Neural cell (in vitro differentiated cells): ENCODE measurements at regions not wholly inside any gene's neighbourhood (a gene's known extent, or its start where the extent isn't known, plus 50 kb on each side); places are given as distances from the start of the nearest gene placed in this dataset.

Experiments used
- H2AFZ ChIP-seq: fragments of 200-600, 300-800 bp; sonication (generic), shearing (Covaris generic); 2 replicates; pipeline ENCODE4 v1.6.0; 2014; ENCODE audit warnings: low read depth, mild to moderate bottlenecking, antibody characterized with exemption, low read length, moderate library complexity
- H3F3A ChIP-seq: fragments of 200-600 bp; shearing (Covaris generic); 2 replicates; pipeline ENCODE4 v1.6.1; 2016; ENCODE audit warnings: mild to moderate bottlenecking, moderate library complexity, mixed read lengths, antibody characterized with exemption, low read length; ENCODE audit not compliant: insufficient read depth, poor library complexity, severe bottlenecking
- H3K27ac ChIP-seq: fragments of 200-600, 300-800 bp; sonication (generic), shearing (Covaris generic); 2 replicates; pipeline ENCODE4 v1.5.1; 2014; ENCODE audit warnings: mild to moderate bottlenecking, low read length, moderate library complexity
- H3K27me3 ChIP-seq: fragments of 300-800, 200-600 bp; sonication (generic), shearing (Covaris generic); 2 replicates; pipeline ENCODE4 v1.6.0; 2014; ENCODE audit warnings: mild to moderate bottlenecking, low read depth, low read length, moderate library complexity; ENCODE audit not compliant: insufficient read depth
- H3K36me3 ChIP-seq: fragments of 300-800, 200-600 bp; sonication (generic), shearing (Covaris generic); 2 replicates; pipeline ENCODE4 v1.5.1; 2014; ENCODE audit warnings: mild to moderate bottlenecking, antibody characterized with exemption, low read length, moderate library complexity; ENCODE audit not compliant: insufficient read depth
- H3K4me2 ChIP-seq: fragments of 300-800, 200-600 bp; sonication (generic), shearing (Covaris generic); 2 replicates; pipeline ENCODE4 v1.6.0; 2014; ENCODE audit warnings: mild to moderate bottlenecking, low read length
- H3K4me3 ChIP-seq: fragments of 300-800, 200-600 bp; sonication (generic), shearing (Covaris generic); 2 replicates; pipeline ENCODE4 v1.5.1; 2014; ENCODE audit warnings: mild to moderate bottlenecking, low read length, moderate library complexity
- H3K79me2 ChIP-seq: fragments of 200-600 bp; shearing (Covaris generic); replicated peaks from 2 replicates; pipeline ENCODE4 v1.6.0; 2014; ENCODE audit warnings: mild to moderate bottlenecking, low read length, moderate library complexity; ENCODE audit not compliant: insufficient read depth
- H3K9ac ChIP-seq: fragments of 300-800, 200-600 bp; sonication (generic), shearing (Covaris generic); 2 replicates; pipeline ENCODE4 v1.6.1; 2016; ENCODE audit warnings: mild to moderate bottlenecking, low read length, mixed read lengths
- H3K9me2 ChIP-seq: fragments of 200-600 bp; shearing (Covaris generic); 2 replicates; pipeline ENCODE4 v1.6.1; 2016; ENCODE audit warnings: mild to moderate bottlenecking, low read length, mixed read lengths; ENCODE audit not compliant: insufficient read depth
- H3K9me3 ChIP-seq: fragments of 200-600, 300-800 bp; sonication (generic), shearing (Covaris generic); 2 replicates; pipeline ENCODE4 v1.6.1; 2016; ENCODE audit warnings: mild to moderate bottlenecking, mixed run types, low read length, moderate library complexity, mixed read lengths
- H4K20me1 ChIP-seq: fragments of 200-600 bp; shearing (Covaris generic); 2 replicates; pipeline ENCODE4 v1.6.1; 2016; ENCODE audit warnings: mild to moderate bottlenecking, mixed run types; ENCODE audit not compliant: insufficient read depth
- EP300 ChIP-seq: fragments of 450-650 bp; conservative IDR thresholded peaks from 2 replicates; pipeline ENCODE4 v1.6.1; 2014; ENCODE audit warnings: antibody characterized with exemption, mild to moderate bottlenecking, moderate library complexity; ENCODE audit not compliant: poor library complexity, severe bottlenecking
- EZH2 ChIP-seq: fragments of 200-600, 300-800 bp; shearing (Covaris generic), sonication (generic); IDR thresholded peaks from 2 replicates; pipeline ENCODE4 v1.6.1; 2014; ENCODE audit warnings: antibody characterized with exemption, low read length, borderline replicate concordance, mild to moderate bottlenecking; ENCODE audit not compliant: insufficient read depth, poor library complexity, severe bottlenecking
- MXI1 ChIP-seq: fragments of 450-650 bp; conservative IDR thresholded peaks from 2 replicates; pipeline ENCODE4 v1.6.1; 2014; ENCODE audit warnings: antibody characterized with exemption, mild to moderate bottlenecking; ENCODE audit not compliant: poor library complexity, severe bottlenecking
- POLR2AphosphoS5 ChIP-seq: IDR thresholded peaks from 2 replicates; pipeline ENCODE4 v1.6.1; 2012
- RAD21 ChIP-seq: fragments of 450-650 bp; conservative IDR thresholded peaks from 2 replicates; pipeline ENCODE4 v1.6.1; 2014; ENCODE audit warnings: antibody characterized with exemption, mild to moderate bottlenecking, moderate library complexity
- SMC3 ChIP-seq: fragments of 450-650 bp; conservative IDR thresholded peaks from 2 replicates; pipeline ENCODE4 v1.6.1; 2014; ENCODE audit warnings: antibody characterized with exemption, mild to moderate bottlenecking, moderate library complexity; ENCODE audit not compliant: poor library complexity
- TAF1 ChIP-seq: IDR thresholded peaks from 2 replicates; pipeline ENCODE4 v1.6.1; 2012; ENCODE audit warnings: low read depth
- TF ChIP-seq, protein P1 (sequence below): fragments of 450-650 bp; IDR thresholded peaks from 2 replicates; pipeline ENCODE4 v1.5.1; 2014; ENCODE audit warnings: antibody characterized with exemption, mild to moderate bottlenecking, moderate library complexity; ENCODE audit not compliant: poor library complexity, severe bottlenecking
- TF ChIP-seq, protein P2 (sequence below): IDR thresholded peaks from 2 replicates; pipeline ENCODE4 v1.6.1; 2012; ENCODE audit warnings: borderline replicate concordance

DNA sequence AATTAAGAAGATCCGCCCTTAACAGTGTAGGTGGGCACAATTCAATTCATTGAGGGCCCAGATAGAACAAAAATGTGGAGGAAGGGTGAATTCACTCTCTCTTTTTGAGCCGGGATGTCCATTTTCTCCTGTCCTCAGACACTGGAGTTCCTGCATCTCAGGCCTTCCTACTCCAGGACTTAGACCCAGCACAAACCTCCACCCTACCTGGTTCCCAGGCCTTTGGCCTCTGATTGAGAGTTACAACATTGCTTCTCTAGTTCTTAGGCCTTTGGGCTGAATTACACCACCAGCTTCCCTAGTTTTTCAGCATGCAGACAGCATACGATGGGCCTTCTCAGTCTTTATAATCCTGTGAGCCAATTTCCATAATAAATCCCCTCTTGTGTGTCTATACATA is 87.8 kb upstream of the TMEM17 start:
- Histone ChIP-seq H3K9me2 (no peaks in the 10 kb centered on the region), H3K9me3 (no peaks in the 10 kb centered on the region), H3K36me3 (no peaks in the 10 kb centered on the region), H3K4me3 (no peak overlapping the region), H3K27me3 (no peaks in the 10 kb centered on the region), H3K4me2 (no peak overlapping the region), H3F3A (no peaks in the 10 kb centered on the region), H3K27ac (no peak overlapping the region), H3K79me2 (no peaks in the 10 kb centered on the region), H4K20me1 (no peaks in the 10 kb centered on the region), H3K9ac (no peak overlapping the region), H2AFZ (no peak overlapping the region)
- TF ChIP-seq SMC3 = no peak
- TF ChIP-seq, protein P1, sequence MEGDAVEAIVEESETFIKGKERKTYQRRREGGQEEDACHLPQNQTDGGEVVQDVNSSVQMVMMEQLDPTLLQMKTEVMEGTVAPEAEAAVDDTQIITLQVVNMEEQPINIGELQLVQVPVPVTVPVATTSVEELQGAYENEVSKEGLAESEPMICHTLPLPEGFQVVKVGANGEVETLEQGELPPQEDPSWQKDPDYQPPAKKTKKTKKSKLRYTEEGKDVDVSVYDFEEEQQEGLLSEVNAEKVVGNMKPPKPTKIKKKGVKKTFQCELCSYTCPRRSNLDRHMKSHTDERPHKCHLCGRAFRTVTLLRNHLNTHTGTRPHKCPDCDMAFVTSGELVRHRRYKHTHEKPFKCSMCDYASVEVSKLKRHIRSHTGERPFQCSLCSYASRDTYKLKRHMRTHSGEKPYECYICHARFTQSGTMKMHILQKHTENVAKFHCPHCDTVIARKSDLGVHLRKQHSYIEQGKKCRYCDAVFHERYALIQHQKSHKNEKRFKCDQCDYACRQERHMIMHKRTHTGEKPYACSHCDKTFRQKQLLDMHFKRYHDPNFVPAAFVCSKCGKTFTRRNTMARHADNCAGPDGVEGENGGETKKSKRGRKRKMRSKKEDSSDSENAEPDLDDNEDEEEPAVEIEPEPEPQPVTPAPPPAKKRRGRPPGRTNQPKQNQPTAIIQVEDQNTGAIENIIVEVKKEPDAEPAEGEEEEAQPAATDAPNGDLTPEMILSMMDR = no peak
- TF ChIP-seq POLR2AphosphoS5 = no peak
- no peak for TF ChIP-seq EP300
- TF ChIP-seq MXI1 = no peak
- TF ChIP-seq, protein P2, sequence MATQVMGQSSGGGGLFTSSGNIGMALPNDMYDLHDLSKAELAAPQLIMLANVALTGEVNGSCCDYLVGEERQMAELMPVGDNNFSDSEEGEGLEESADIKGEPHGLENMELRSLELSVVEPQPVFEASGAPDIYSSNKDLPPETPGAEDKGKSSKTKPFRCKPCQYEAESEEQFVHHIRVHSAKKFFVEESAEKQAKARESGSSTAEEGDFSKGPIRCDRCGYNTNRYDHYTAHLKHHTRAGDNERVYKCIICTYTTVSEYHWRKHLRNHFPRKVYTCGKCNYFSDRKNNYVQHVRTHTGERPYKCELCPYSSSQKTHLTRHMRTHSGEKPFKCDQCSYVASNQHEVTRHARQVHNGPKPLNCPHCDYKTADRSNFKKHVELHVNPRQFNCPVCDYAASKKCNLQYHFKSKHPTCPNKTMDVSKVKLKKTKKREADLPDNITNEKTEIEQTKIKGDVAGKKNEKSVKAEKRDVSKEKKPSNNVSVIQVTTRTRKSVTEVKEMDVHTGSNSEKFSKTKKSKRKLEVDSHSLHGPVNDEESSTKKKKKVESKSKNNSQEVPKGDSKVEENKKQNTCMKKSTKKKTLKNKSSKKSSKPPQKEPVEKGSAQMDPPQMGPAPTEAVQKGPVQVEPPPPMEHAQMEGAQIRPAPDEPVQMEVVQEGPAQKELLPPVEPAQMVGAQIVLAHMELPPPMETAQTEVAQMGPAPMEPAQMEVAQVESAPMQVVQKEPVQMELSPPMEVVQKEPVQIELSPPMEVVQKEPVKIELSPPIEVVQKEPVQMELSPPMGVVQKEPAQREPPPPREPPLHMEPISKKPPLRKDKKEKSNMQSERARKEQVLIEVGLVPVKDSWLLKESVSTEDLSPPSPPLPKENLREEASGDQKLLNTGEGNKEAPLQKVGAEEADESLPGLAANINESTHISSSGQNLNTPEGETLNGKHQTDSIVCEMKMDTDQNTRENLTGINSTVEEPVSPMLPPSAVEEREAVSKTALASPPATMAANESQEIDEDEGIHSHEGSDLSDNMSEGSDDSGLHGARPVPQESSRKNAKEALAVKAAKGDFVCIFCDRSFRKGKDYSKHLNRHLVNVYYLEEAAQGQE = no peak
- no peak for TF ChIP-seq TAF1
- TF ChIP-seq RAD21 = no peak
- no peak for TF ChIP-seq EZH2

DNA sequence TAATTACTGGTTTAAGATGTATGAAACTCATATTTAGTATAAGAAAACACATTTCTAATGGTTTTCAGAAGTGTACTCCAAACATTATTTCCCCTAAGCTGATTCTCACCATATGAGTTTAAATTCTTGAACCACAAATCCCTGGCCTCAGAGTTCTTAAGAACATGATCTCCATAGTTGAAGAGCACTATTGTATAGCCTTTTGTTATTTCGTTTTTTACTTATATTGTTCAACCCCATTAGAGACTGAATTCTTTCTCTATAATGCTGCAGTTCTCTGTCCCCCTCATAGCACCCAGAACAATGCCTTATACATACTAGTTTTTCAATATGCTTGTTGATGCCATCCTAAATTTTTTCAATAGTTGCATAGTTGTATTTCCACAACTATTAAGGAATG is 85.5 kb upstream of the TMEM17 start:
- H3K27me3 ChIP-seq = no peaks in the 10 kb centered on the region
- no peak overlapping the region for H3K4me3 ChIP-seq
- H3K27ac ChIP-seq = no peak overlapping the region
- no peaks in the 10 kb centered on the region for H3K36me3 ChIP-seq
- H3K9me3 ChIP-seq = no peaks in the 10 kb centered on the region
- no peaks in the 10 kb centered on the region for H3K9me2 ChIP-seq
- TF ChIP-seq EZH2 (no peak), RAD21 (no peak), TAF1 (no peak), MXI1 (no peak), EP300 (no peak), POLR2AphosphoS5 (no peak), SMC3 (no peak)
- TF ChIP-seq, protein P2 = no peak
- TF ChIP-seq, protein P1 = no peak
- no peak overlapping the region for H3K9ac ChIP-seq
- no peaks in the 10 kb centered on the region for H3F3A ChIP-seq
- no peaks in the 10 kb centered on the region for H3K79me2 ChIP-seq
- no peak overlapping the region for H3K4me2 ChIP-seq
- no peaks in the 10 kb centered on the region for H4K20me1 ChIP-seq
- H2AFZ ChIP-seq = no peak overlapping the region
